Stimulated activated CD8-positive, alpha-beta memory T cell treated with anti-CD3 and anti-CD28 coated beads, Interleukin-15, amount 100 ng/mL, for 48 hours (primary cell): ENCODE measurements at regions not wholly inside any gene's neighbourhood (a gene's known extent, or its start where the extent isn't known, plus 50 kb on each side); places are given as distances from the start of the nearest gene placed in this dataset.

Source experiments
- DNase-seq, 2 donors: peaks; one replicate each; pipeline ENCODE4 v3.0.0-alpha.2; 2020; ENCODE audit warnings: low read depth in 2 of 2

DNA sequence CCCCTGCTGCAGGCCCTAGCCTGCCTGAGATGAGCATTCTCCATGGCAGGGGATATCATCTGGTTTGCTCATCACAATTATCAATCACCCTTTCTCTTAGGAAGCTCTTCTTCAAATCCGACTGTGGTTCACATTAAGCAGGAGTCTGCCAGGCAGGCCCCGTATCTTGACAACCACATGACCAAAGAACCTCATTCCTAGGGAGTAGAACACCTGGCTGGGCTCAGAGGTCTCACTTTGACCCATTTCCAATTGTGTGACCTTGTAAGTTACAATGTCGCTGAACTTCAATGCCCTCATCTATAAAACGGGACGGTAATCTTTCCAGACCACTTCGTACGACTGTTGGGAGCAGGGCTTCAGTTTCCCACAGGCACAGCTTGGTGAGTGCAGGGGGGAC, 156.4 kb upstream of the PCBD1 start:
- DNase-seq: no peak

DNA sequence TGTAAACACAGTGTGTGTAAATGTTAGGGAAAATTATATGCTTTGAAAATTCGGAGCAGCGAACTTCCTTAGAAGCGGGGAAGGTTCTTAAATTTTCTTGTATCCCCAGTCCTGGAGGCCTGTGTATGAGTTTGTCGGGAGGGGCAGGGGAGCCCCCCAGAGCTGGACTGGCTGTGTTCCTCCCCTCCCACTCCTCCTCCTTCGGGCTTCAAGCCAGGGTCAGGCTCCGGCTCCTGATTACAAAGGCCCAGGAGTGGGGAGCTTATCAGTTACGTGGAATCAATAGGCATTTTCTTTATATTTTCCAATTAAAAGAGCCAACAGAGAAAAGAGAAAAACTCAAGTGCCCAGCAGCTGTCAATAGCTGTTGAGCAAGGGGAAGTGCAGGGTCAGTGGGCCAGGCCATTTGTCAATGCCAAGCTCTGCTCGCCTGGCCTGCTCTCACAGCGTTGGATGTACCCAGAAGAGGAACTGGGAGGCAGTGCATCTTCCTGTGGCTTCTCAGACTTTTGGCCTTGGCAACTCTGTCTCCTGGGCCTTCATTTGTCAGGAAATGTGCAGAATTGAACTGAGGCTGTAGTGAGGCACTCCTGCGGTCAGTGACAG, 156.9 kb upstream of the PCBD1 start:
- no peak for DNase-seq

DNA sequence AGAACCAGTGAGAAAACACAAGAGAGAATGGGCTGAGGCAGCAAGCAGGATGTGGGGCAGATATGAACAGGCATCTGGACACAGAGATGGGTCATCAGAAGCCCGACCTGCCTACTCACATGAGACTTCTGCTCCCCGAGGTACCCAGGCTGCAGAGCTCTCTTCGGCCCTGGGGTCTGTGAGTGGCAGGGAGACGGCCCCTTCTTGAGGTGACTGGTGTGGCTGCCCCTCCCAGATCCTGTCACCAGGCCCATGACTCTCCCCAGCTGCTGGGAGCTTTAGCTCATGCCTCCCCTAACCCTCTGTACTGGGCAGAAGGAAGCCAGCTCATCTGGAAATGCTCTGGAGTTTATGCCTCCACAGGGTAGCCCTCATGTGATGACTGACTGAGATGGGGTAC, 157.6 kb upstream of the PCBD1 start:
- DNase-seq: no peak

DNA sequence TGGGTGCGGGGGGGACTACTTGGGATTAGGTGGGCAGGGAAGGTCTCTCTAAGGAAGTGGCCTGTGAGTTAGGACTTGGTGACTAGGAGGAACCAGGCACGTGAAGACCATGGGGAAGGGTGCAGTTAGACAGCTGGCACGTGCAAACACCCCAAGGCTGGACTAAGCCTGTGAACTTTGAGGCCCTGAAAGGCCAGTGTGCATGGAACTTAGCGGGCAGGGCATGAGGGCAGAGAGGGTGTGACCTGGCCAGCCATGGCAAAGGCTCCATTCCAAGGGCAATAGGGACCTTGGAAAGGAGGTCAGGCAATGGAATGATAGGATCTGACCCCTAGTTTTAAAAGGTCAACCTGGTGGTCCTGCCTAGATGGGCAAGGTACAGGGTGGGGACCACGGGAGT, 158.4 kb upstream of the PCBD1 start:
- DNase-seq: no peak

DNA sequence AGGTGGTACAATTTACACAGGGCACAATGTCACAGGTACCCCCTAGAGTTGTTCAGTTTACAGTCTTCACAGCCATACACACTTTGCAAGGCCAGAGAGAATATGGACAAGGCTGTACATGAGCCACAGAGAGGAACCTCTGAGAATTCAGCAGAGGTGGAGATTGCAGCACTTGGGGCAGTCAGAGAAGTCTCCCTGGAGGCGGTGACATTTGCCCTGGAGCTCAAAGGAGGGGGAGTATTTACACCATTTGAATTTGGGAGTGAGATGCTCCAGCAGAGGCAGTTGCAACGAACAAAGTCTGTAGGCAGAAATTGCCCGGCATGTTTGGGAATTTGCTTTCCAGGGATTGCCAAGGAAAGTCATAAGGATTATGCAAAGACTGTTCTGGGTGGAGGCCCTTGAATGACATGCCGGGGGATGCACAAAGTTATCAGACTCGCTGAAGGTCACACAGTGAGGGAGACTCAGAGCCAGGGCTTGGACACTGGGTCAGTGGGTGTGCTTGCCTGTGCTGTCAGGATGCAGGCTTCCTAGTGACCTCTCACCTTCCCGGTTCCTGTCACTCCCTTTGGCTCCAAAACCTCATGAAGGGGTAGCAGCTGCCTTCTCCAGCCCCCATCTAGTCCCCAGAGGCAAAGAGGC, 160.7 kb upstream of the PCBD1 start:
- DNase-seq: no peak

DNA sequence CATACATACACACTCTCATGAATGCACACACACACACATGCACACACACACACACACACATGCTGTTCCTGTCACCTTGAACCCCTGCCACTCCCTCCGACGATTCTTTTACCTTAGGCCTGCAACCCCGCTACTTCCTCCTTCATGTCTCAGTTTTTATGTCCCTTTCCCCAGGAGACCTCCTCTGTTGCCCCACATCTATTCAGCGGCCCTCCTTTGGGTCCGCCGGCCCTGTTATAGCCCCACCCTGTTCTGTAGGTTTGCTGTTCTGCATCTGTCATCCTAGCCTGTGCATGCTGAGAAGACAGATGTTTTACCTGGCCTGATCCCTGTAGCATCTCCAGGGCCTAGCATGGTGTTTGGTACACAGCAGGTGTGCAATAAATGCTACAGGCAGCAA, 161.6 kb upstream of the PCBD1 start:
- no peak for DNase-seq

DNA sequence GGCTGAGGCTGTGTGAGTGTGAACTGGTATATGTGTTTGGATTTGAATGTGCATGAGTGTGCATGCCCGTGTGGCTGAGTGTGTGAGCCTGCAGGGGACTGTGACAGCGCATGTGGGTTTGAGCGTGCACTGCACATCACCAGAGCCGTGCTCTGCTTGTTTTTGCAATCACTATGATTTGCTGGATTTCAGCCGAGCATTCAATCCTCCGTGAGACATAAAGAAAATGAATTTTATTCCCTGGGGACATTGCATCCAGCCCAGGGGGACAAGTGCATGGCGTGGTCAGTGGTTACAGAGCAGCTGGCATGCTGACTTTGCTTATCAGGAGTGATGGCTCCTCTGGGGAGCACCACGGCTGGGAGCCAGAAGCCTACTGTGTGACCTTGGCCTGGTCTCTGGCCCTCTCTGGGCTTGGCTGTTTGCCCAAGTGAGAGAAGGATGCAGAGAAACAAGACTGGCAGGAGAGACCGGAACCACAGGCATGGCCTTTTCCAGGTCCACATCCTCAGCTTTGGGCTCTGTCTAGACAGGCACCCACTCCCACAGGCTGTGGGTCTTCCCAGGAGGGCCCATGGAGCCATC, 160.2 kb upstream of the UNC5B start:
- no peak for DNase-seq

DNA sequence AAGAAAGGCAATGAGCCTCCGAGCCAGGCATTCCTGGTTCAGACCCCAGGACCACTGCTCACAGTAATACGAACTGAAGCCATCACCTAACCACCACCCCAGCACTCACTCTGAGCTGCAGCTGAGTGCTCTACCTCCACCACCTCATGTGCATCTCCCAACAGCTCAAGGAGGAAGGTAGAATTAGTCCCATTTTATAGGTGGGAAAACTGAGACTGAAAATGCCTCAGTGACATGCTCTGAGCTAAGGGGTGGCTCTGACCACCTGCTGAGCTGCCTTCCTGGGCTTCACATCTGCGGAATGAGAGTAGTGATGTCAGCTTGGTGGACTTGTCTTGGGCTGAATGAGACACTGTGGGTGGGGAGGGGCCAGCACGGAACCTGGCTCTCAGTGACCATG, 159.7 kb upstream of the UNC5B start:
- DNase-seq: no peak

DNA sequence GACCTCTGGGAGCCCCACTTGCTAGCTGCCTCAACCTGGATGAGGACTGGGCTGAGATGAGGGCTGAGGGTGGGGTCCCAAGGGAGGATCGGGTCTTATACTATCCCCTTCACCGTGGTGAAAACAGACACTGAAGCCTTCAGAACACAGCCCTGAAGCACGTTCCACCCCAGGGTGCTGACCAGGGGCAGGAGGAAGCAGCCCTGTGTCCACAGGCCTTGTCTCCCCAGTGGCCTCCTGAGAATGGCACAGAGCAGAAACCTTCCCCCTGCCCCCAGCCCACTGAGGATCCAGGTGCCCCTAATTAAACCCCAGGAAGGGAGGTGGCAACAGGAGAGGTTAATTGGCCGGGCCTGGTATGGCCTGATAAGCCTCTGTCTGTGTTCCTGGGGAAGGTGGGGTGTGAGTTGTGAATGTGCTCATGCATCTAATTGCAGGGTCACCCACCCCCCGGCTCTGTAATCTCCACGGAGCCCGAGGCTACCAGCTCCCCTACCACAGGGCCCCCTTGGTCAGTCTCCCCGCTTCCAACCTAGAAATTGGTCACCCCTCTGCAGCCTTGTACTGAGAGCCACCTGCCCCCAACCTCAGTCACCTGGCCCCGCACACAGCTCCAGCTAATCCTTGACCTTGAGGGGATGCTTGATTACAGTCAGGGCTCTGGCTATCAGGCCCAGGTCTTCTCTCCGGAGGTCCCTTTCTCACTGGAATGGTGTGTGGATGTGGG, 159.0 kb upstream of the UNC5B start:
- DNase-seq: no peak

DNA sequence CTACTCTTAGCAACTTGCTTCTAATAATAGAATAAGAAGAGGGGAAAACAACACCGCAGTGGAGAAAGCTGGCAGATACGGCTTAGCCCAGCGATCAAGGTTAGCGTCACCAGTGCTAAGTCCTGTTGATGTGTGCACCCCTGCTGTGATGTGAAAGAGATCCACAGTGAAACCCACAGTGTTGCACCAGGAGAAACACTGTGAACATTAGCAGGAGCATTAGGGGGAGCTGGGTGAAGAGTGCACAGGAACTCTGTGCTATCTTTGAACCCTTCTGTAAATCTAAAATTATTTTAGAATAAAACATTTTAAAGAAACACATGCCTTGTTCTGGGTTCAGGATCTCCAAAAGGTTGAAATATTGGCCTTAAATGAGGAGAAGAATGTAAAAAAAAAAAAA, 154.1 kb upstream of the UNC5B start:
- no peak for DNase-seq

DNA sequence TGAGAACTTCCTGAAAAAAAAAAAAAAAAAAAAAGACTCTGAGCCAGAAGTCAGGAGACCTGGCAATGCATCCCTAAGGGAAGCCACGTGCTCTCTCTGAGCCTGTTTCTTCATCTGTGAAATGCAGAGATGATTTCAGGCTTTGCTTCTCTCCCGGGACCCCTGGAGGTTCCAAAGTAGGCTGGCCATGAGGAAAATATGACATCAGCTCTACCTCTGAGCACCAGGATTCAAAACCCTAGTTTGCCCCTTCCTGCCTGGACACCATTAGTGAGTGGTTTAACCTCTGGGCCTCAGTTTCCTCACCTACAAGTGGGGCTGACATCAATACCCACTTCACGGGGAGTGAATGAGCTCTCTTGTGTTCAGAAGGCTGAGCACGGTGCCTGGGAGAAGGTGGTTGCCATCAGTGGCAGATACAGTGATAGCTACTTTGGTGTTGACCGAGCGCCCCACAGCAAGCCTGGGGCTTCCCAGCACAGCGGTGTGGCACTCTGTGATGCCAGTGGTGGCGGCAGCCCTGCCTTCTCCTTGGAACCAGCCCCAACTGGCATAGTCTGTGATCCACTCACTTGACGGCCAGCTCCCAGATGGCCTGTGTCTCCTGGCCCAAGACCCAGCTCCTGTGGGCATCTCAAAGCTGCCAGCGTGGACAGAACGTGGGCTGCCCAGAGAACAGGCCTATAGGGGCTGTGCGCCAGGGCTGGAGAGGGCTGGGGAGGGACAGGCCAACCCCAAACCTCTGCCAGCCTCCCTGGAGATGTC, 153.1 kb upstream of the UNC5B start:
- no peak for DNase-seq

DNA sequence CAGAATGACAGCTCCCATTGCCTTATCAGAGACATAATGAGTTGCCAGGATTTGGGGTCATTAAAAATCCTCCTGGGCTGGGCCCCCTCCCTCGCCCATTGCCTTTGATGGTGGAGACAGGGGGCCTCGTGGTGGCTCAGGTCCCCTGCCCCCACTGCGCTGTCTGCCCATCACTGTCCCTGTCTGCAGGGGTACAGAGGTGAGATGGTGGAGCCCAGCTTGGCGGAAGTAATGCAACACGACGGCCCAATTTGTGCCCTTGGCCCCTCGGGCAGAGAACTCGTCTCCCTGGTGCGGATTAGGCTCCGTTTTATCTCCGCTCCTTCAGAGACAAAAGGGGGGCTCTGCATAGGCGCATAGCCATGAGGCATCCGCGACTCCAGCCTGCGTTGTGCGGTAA, 152.4 kb upstream of the UNC5B start:
- DNase-seq: no peak

DNA sequence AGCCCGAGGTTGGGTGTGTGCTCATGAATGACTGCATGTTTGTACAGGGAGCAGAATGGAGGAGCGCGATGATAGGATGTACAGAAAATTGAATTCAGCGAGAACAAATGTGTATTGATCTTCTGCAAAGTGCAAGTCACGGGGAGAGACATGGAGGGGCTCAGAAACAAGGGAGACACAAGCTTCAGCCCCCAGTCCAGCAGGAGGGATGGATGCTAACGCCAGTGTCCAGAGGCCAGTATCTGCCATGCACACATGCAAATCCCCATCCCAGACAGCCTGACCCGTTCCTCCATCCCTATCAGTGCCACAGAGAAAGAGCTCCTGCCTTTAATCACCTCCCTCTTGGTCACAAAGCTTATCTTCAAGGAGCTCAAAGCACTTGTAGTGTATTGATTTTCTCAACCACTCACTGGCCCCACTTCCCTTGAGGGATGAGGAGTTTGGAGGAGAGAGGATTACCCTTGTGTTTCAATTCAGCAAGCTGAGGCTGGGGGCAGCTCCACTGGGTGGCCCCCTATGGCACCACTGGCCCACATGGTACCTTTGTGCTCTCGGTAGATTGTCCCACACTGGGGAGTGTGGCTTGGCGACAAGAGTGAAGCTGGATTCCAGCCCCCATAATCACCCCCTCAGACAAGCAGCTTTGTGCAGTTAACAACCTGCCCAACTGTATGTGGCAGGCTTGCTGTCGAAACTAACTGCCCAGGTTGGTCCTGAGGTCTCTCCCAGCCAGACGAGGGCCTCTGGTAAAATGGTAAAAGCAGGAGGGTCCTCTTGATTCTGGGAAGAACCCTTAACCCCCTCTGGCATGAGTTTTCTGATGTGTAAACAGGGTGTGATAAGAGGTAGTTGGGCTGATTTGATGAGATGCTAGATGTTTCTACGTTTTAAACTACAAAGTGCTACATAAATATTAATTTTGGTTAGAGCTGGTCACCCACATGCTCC, 151.6 kb upstream of the UNC5B start:
- no peak for DNase-seq

DNA sequence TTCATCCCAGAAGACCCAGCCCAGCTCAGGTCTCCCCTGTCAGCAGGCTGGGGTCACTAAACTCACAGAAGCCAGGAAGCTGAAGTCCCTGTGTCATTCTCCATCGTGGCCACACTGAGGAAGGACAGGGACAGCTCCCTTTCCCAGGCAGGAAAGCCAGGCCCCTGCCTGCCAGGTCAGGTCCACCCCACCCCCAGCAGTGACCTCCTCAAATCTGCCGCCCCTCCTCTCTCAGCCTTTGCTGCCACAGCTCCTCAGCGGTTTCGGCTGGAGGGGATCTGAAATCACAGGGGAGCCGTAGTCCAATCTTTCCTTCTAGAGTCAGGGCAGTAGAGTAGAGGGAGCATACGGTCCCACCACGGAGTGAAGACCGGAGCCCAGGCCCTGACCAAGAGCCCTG, 150.9 kb upstream of the UNC5B start:
- no peak for DNase-seq

DNA sequence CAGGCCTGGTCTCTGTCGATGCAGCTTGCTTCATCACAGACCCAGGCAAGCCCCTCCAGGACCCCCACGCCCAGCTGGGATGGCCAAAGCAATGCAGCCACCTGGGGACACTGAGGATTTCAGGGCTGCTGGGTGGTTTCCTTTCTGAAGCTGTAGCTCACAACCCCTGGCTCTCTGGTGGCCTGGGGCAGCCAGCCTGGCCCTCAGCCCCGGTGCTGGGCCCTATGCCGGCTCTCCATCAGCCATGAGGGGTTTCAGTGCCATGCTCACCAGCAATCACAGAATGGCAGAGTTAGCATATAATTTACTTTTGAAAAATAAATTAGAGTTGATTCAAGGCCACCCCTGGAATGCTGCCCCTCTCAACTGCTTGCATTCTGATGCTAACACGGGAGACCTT, 150.2 kb upstream of the UNC5B start:
- no peak for DNase-seq

DNA sequence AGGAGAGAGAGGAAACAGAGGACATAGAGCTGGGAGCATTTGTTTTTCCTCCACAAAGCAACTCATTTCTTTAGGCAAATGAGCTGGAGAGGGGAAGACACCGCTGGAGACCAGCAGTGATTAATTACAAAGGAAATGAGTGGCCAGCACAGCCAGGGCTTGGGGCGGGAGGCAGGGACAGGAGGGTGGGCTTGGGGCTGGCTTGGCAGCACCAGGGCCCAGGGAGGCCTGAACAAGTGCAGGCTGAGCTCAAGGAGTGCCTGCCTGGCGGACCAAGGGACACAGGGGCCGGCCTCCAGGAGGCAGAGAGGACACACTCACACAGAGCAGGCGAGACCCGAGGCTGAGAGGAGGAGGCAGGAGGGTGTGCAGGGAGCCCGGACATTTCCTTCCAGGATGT, 149.0 kb upstream of the UNC5B start:
- DNase-seq: no peak

DNA sequence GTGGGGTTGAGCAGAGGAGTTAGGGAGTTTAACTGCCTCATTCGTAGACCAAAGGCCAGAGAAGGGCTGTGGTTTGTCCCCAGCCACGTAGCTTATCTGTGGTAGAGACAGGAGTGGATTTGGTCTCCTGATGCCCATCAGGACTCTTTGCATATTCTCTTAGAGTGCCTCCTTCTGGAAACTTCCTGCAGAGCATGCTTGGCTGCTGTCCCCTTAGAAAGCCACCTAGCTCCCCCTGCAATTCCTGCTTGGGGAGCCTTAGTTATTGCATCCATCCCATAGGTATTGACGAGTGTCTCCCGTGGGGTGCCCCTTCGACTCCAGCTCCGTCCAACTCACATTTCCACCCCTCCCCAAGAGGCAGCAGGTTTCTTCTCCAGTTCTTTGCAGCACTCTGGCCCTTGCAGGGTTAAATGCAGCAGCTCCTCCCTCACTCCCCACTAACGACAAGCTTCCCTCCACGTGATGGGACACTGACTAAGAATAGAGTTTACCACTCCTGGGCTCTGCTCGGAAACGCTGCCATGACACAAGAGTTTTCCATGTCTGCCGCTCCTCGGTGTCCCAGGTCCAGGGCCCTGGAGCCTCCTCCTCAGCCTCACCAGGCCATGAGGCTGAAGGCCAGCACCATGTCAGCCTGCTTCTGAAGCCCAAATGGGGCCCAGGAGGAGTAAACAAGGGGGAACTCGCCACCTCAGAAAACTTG, 147.8 kb upstream of the UNC5B start:
- DNase-seq: no peak

DNA sequence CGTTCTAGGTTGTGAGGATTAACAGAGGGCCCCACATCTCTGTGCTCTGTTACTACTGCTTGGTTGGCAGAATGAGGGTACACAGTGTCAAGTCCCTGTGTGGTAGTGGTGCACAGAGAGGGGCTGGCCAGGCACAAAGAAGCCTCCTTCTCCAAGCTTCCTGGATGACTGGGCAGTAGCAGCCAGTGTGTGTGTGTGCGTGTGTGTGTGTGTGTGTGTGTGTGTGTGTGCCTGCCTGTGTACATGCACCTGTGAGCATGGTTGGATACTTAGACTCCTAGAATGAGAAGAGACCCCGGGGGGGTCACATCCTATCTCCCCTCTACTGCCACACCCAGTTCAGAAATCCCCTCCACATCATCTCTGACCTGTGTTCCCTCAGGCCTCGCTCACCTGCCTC, 146.7 kb upstream of the UNC5B start:
- DNase-seq: no peak

DNA sequence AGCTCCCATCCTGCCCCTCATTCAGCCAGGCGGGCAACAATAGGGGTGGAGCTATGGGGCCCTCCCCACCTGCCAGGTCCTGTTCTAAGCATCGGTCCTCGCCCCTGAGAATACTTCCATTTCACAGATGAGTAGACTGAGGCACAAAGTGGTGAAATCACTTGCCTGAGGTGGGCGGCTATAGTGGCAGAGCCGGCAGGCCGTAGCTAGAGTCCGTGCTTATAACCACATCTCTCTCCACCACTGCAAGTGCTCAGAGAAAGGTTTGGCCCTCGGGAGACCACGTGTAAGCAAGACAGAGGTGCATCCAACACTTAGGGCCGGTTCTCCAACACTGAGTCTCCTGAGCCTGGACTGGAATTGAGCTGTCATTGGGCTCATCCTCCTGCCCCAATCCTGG, 145.8 kb upstream of the UNC5B start:
- DNase-seq: no peak

DNA sequence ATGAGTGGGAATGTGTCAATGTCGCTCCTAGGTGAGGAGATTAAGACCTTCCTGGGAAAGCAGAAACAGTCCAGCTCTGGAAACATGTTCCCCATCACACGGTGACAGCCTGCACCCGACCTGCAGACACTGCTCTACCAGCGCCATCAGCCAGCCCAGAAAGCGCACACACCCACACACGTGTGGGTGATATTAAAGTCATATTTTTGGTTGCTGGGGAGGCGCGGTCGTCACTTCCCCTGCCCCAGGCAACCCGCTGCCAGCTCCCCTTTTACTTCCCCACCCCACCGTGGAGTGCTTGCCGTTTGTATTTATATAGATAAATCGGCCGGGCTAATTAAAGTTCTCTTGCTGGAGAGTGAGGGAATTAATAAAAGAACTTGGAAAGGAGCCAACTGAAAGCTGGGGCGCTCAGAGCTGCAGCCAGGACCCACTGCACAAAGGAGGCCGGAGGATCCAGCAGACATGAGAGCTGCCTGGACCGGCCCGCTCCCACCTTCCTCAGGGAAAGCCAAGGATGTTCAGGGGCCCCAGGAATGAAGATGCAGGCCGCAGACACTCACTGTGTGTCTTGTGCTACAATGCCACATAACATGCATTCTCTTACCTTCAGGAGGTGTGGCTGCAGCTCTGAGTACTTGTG, 145.2 kb upstream of the UNC5B start:
- DNase-seq: no peak
